ENCODE measurements at regions not wholly inside any gene's neighbourhood (a gene's known extent, or its start where the extent isn't known, plus 50 kb on each side); places are given as distances from the start of the nearest gene placed in this dataset.

- Histone ChIP-seq H3K9me3 (no peaks in the 10 kb centered on the region), H3K4me1 (no peaks in the 10 kb centered on the region), H3K36me3 (replicated peaks in 1 of 2; ENCODE audit: insufficient read depth in 1 of 2, low read depth in 2 of 2) (no peaks in the 10 kb centered on the region), H3K27me3 (no peaks in the 10 kb centered on the region), H3K27ac (no peak overlapping the region), H3K4me3 (no peak overlapping the region)
- no peak for ATAC-seq
- WGBS, 2 donors: 14 to 33% methylated on average over 3 of the region's 3 CpGs
- no peak for TF ChIP-seq CTCF (IDR thresholded peaks at IDR 0.05)
- TF ChIP-seq POLR2A (IDR thresholded peaks at IDR 0.05): no peak
- no peak for DNase-seq
- intact Hi-C loops (cut with DNase I): no loop called here
These were observed 395.7 kb downstream of the BRINP2 start for GRCh38 chr1:177566495-177566894.

- Histone ChIP-seq H3K27ac (no peak overlapping the region), H3K4me3 (no peak overlapping the region), H3K4me1 (no peaks in the 10 kb centered on the region), H3K36me3 (replicated peaks in 1 of 2; ENCODE audit: insufficient read depth in 1 of 2, low read depth in 2 of 2) (no peaks in the 10 kb centered on the region), H3K27me3 (no peaks in the 10 kb centered on the region), H3K9me3 (no peaks in the 10 kb centered on the region)
- DNase-seq (no peak), ATAC-seq (no peak)
- TF ChIP-seq POLR2A (IDR thresholded peaks at IDR 0.05) (no peak), CTCF (IDR thresholded peaks at IDR 0.05) (no peak)
- intact Hi-C loops (cut with DNase I): no loop called here
- WGBS, 2 donors: 42 to 61% methylated on average over 1 of the region's 1 CpG
These were observed 390.7 kb downstream of the BRINP2 start for GRCh38 chr1:177561436-177561835.

DNA sequence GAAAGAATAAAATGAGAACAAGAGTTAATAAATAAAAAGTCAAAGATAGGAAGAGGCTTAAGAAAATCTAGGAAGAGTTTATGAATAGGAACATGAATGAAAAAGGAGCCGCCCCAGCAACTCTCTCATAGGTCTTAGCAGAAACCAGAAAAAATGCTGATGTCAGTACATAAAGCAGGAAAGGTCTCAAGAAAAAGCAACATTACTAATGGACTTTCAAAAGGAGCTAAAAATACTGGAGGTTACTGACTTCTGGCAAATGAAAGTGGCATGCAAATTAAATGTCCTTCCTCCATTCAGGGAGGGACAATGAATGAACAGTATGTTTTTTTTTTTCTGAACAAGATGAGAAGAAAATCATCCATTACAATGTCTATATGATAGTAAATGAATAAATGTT lies 387.6 kb downstream of the BRINP2 start:
- peaks cover 0 to 10% (median 0%) of the 10 kb centered on the region in 3 donors for H3K9me3 ChIP-seq
- H3K36me3 ChIP-seq (replicated peaks in 1 of 2; ENCODE audit: insufficient read depth in 1 of 2, low read depth in 2 of 2): no peaks in the 10 kb centered on the region
- 71 to 89% methylated on average over 1 of the region's 1 CpG for WGBS, 2 donors
- ATAC-seq (no peak), DNase-seq (no peak)
- H3K4me1 ChIP-seq: no peaks in the 10 kb centered on the region
- no peak overlapping the region for H3K27ac ChIP-seq
- H3K27me3 ChIP-seq: no peaks in the 10 kb centered on the region
- intact Hi-C loops (cut with DNase I): no loop called here
- no peak overlapping the region for H3K4me3 ChIP-seq
- no peak for TF ChIP-seq POLR2A (IDR thresholded peaks at IDR 0.05)
- TF ChIP-seq CTCF (IDR thresholded peaks at IDR 0.05): no peak

GRCh38 chr1:177556163-177556562 lies 385.4 kb downstream of the BRINP2 start:
- WGBS, 2 donors: 10 to 33% methylated on average over 1 of the region's 1 CpG
- no peaks in the 10 kb centered on the region for H3K27me3 ChIP-seq
- no peak for TF ChIP-seq POLR2A (IDR thresholded peaks at IDR 0.05)
- no peak for TF ChIP-seq CTCF (IDR thresholded peaks at IDR 0.05)
- ATAC-seq (no peak), DNase-seq (no peak)
- peaks cover 0 to 10% (median 0%) of the 10 kb centered on the region in 3 donors for H3K9me3 ChIP-seq
- no peaks in the 10 kb centered on the region for H3K4me1 ChIP-seq
- H3K27ac ChIP-seq: no peak overlapping the region
- intact Hi-C loops (cut with DNase I): no loop called here
- no peak overlapping the region for H3K4me3 ChIP-seq
- no peaks in the 10 kb centered on the region for H3K36me3 ChIP-seq (replicated peaks in 1 of 2; ENCODE audit: insufficient read depth in 1 of 2, low read depth in 2 of 2)

DNA sequence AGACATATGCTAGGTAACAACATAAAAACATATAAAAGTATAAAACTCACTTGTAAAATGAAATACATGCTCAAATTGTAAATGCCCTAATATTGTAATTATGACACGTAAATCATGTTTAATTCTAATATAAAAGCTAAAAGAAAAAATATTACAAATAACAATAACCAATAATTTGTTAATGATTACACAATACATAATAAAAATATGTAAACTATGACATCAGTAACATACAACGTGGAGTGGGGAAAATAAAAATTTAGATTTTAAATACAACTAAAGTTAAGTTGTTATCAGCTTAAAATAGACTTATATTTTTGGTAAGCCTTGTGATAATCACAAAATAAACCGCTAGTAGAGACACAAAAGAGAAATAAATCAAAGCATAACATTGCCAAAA lies 376.4 kb downstream of the BRINP2 start:
- ATAC-seq: no peak
- WGBS, 2 donors: 57 to 68% methylated on average over 3 of the region's 3 CpGs
- no peak for TF ChIP-seq POLR2A (IDR thresholded peaks at IDR 0.05)
- TF ChIP-seq CTCF (IDR thresholded peaks at IDR 0.05): no peak
- Histone ChIP-seq H3K4me3 (no peak overlapping the region), H3K36me3 (replicated peaks in 1 of 2; ENCODE audit: insufficient read depth in 1 of 2, low read depth in 2 of 2) (no peaks in the 10 kb centered on the region), H3K27ac (no peak overlapping the region), H3K4me1 (no peaks in the 10 kb centered on the region), H3K9me3 (no peaks in the 10 kb centered on the region), H3K27me3 (no peaks in the 10 kb centered on the region)
- no peak for DNase-seq
- intact Hi-C loops (cut with DNase I): no loop called here
